HCT116 (cell line): ENCODE measurements at regions not wholly inside any gene's neighbourhood (a gene's known extent, or its start where the extent isn't known, plus 50 kb on each side); places are given as distances from the start of the nearest gene placed in this dataset.

ENCODE experiments used
- ATAC-seq: fragments of 200-7000 bp; cut with Tn5 transposase; 2 replicates; pipeline ENCODE4 v1.9.1; 2020; ENCODE audit warnings: mild to moderate bottlenecking, moderate library complexity
- BruUV-seq: library from RNA; stranded (reverse); fragments of 400-500 nt; replicated peaks from 2 replicates; lab custom pipeline; 2021; lab: Mats Ljungman, UMichigan
- CTCF ChIA-PET: fragments of 300-600 bp; sonication (Branson Sonifier 250); formaldehyde crosslinking; loops from one replicate; lab custom pipeline; 2021; ENCODE audit warnings: antibody characterized with exemption; lab: Charles Lee
- POLR2A ChIA-PET: fragments of 300-600, 350-600 bp; sonication (Branson Sonifier 250); formaldehyde crosslinking; loops from one replicate; lab custom pipeline; 2021; ENCODE audit warnings: antibody characterized with exemption; lab: Charles Lee
- RAD21 ChIA-PET, 2 experiments: fragments of 300-600 bp; sonication (Branson Sonifier 250); formaldehyde crosslinking; loops; one replicate each; lab custom pipeline; 2023; ENCODE audit warnings: low total read pairs in 2 of 2; ENCODE audit not compliant: uncharacterized antibody in 2 of 2, unreplicated experiment in 2 of 2, low non-redundant PET in 1 of 2; lab: Charles Lee
- DNase-seq: peaks from one replicate; pipeline ENCODE4 v3.0.0-alpha.2; 2010; ENCODE audit warnings: low read depth, low spot score
- H2AFZ ChIP-seq: fragments of 200-600 bp; shearing (Covaris generic), sonication (generic); 2 replicates; pipeline ENCODE4 v1.6.1; 2017; ENCODE audit warnings: low read depth, mixed run types, mixed read lengths, antibody characterized with exemption, low read length; ENCODE audit not compliant: poor library complexity, severe bottlenecking
- H3K27ac ChIP-seq: 2 replicates; pipeline ENCODE4 v1.5.1; 2012; ENCODE audit warnings: low read depth, low read length
- H3K27me3 ChIP-seq: fragments of 200-600 bp; sonication (generic); 2 replicates; pipeline ENCODE4 v1.6.1; 2016; ENCODE audit warnings: mixed run types, low read length, mixed read lengths; ENCODE audit not compliant: insufficient read depth
- H3K36me3 ChIP-seq, 2 experiments: fragments of 200-500 bp in 1 of 2; fragments of 200-600 bp in 1 of 2; sonication (Bioruptor generic) in 1 of 2; sonication (generic) in 1 of 2; 2 replicates each; pipeline versions ENCODE4 v1.5.1 to v1.6.1; 2014 to 2016; ENCODE audit warnings: low read length in 2 of 2, inconsistent platforms in 1 of 2, mixed read lengths in 1 of 2, mixed run types in 1 of 2; ENCODE audit not compliant: insufficient read depth in 2 of 2, control insufficient read depth in 1 of 2
- H3K4me1 ChIP-seq, 2 experiments: fragments of 200-600 bp in 1 of 2; sonication (generic) in 1 of 2; 2 replicates each; pipeline versions ENCODE4 v1.5.1 to v1.6.1; 2012 to 2017; ENCODE audit warnings: low read length in 2 of 2, inconsistent platforms in 1 of 2, mild to moderate bottlenecking in 1 of 2, mixed read lengths in 1 of 2, mixed run types in 1 of 2, moderate library complexity in 1 of 2; ENCODE audit not compliant: insufficient read depth in 2 of 2, control insufficient read depth in 1 of 2
- H3K4me2 ChIP-seq: fragments of 200-600 bp; sonication (generic); 2 replicates; pipeline ENCODE4 v1.6.1; 2017; ENCODE audit warnings: mixed run types, low read length, mixed read lengths
- H3K4me3 ChIP-seq, 2 experiments: fragments of 200-600 bp in 1 of 2; sonication (generic) in 1 of 2; replicated peaks in 1 of 2; 2 replicates each; pipeline ENCODE4 v1.5.1; 2011 to 2016; ENCODE audit warnings: low read length in 2 of 2, control low read depth in 1 of 2, low read depth in 1 of 2, mild to moderate bottlenecking in 1 of 2, mixed read lengths in 1 of 2, mixed run types in 1 of 2
- H3K79me2 ChIP-seq: fragments of 200-600 bp; sonication (generic); 2 replicates; pipeline ENCODE4 v1.6.1; 2017; ENCODE audit warnings: mild to moderate bottlenecking, mixed run types, low read length, moderate library complexity, mixed read lengths; ENCODE audit not compliant: insufficient read depth
- H3K9ac ChIP-seq: fragments of 200-600 bp; sonication (generic); 2 replicates; pipeline ENCODE4 v1.6.1; 2016; ENCODE audit warnings: low read length, mixed read lengths
- H3K9me2 ChIP-seq: fragments of 200-600 bp; sonication (generic), shearing (Covaris generic); 2 replicates; pipeline ENCODE4 v1.6.1; 2017; ENCODE audit warnings: mixed run types, mild to moderate bottlenecking, moderate library complexity; ENCODE audit not compliant: insufficient read depth
- H3K9me3 ChIP-seq, 2 experiments: fragments of 200-500 bp in 1 of 2; fragments of 200-600 bp in 1 of 2; sonication (Bioruptor generic) in 1 of 2; sonication (generic) in 1 of 2; 2 replicates each; pipeline ENCODE4 v1.6.1; 2014 to 2017; ENCODE audit warnings: low read length in 2 of 2, mixed read lengths in 2 of 2, inconsistent platforms in 1 of 2, low read depth in 1 of 2, mild to moderate bottlenecking in 1 of 2, mixed run types in 1 of 2, moderate library complexity in 1 of 2; ENCODE audit not compliant: control insufficient read depth in 1 of 2, insufficient read depth in 1 of 2
- H4K20me1 ChIP-seq: fragments of 200-600 bp; sonication (generic), shearing (Covaris generic); 2 replicates; pipeline ENCODE4 v1.6.1; 2017; ENCODE audit warnings: mixed run types, mild to moderate bottlenecking, moderate library complexity; ENCODE audit not compliant: insufficient read depth
- EZH2 ChIP-seq: fragments of 200-600 bp; sonication (generic); IDR thresholded peaks from 2 replicates; pipeline ENCODE4 v1.6.1; 2017; ENCODE audit warnings: antibody characterized with exemption, mixed run types
- EZH2phosphoT487 ChIP-seq: fragments of 200-600 bp; IDR thresholded peaks from 2 replicates; pipeline ENCODE4 v1.6.1; 2018; ENCODE audit warnings: antibody characterized with exemption, borderline replicate concordance
- RAD21 ChIP-seq: IDR thresholded peaks from 2 replicates; pipeline ENCODE4 v1.6.1; 2012; ENCODE audit warnings: low read depth, mild to moderate bottlenecking
- YY1 ChIP-seq: IDR thresholded peaks from 2 replicates; pipeline ENCODE4 v1.6.1; 2011; ENCODE audit warnings: low read length, low read depth, moderate library complexity, mild to moderate bottlenecking; ENCODE audit not compliant: insufficient replicate concordance; ENCODE audit errors: extremely low read depth
- ZFX ChIP-seq: fragments of 450-650 bp; IDR thresholded peaks from 2 replicates; pipeline ENCODE4 v1.6.1; 2017
- intact Hi-C: fragments of 100-400 bp; cut with micrococcal nuclease; formaldehyde crosslinking; loops from 2 replicates; pipeline ENCODE4 v1.10.0; 2022
- TF ChIP-seq, protein P1 (sequence below), 3 experiments: fragments of 200-600 bp in 1 of 3; sonication (generic) in 1 of 3; IDR thresholded peaks in 2 of 3; conservative IDR thresholded peaks in 1 of 3; 2 replicates each; pipeline ENCODE4 v1.5.1; 2012 to 2017; ENCODE audit warnings: low read depth in 2 of 3, low read length in 2 of 3, antibody characterized with exemption in 1 of 3, borderline replicate concordance in 1 of 3, control low read depth in 1 of 3, mild to moderate bottlenecking in 1 of 3, mixed read lengths in 1 of 3, mixed run types in 1 of 3, moderate library complexity in 1 of 3; ENCODE audit not compliant: insufficient read depth in 1 of 3
- TF ChIP-seq, protein P2 (sequence below): IDR thresholded peaks from 2 replicates; pipeline ENCODE4 v1.6.1; 2011; ENCODE audit warnings: mild to moderate bottlenecking, low read length, moderate library complexity; ENCODE audit not compliant: insufficient replicate concordance; ENCODE audit errors: extremely low read depth

DNA sequence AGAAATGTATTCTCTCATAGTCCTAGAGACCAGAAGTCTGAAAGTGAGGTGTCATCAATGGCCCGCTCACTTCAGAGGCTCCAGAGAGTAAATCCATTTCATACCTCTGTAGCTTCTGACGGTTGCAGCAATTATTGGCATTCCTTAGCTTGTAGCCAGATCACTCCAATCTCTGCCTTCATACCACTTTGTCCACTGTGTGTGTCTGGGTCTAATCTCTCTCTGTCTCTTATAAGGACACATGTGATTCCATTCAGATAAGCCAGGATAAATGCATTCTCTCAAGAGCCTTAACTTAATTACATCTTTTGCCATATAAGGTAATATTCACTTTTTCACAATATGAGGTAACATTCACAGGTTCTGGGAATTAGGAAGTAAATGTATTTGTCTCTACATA is 365.7 kb downstream of the GXYLT1 start:
- no peak overlapping the region for H3K27ac ChIP-seq
- ChIA-PET CTCF (no interaction called here), RAD21 (no interaction called here), POLR2A (no interaction called here)
- no peaks in the 10 kb centered on the region for H3K79me2 ChIP-seq
- ATAC-seq = no peak
- no peaks in the 10 kb centered on the region for H3K4me1 ChIP-seq
- H3K27me3 ChIP-seq = no peaks in the 10 kb centered on the region
- H4K20me1 ChIP-seq = no peaks in the 10 kb centered on the region
- H3K9me2 ChIP-seq = no peaks in the 10 kb centered on the region
- no peaks in the 10 kb centered on the region for H3K9me3 ChIP-seq
- DNase-seq = no peak
- intact Hi-C loops = no loop called here
- no peak overlapping the region for H3K9ac ChIP-seq
- no peak overlapping the region for H2AFZ ChIP-seq
- no peak overlapping the region for H3K4me3 ChIP-seq
- H3K4me2 ChIP-seq = no peak overlapping the region
- H3K36me3 ChIP-seq = no peaks in the 10 kb centered on the region
- TF ChIP-seq EZH2phosphoT487 (no peak), EZH2 (no peak)
- no TSS peak for BruUV-seq

DNA sequence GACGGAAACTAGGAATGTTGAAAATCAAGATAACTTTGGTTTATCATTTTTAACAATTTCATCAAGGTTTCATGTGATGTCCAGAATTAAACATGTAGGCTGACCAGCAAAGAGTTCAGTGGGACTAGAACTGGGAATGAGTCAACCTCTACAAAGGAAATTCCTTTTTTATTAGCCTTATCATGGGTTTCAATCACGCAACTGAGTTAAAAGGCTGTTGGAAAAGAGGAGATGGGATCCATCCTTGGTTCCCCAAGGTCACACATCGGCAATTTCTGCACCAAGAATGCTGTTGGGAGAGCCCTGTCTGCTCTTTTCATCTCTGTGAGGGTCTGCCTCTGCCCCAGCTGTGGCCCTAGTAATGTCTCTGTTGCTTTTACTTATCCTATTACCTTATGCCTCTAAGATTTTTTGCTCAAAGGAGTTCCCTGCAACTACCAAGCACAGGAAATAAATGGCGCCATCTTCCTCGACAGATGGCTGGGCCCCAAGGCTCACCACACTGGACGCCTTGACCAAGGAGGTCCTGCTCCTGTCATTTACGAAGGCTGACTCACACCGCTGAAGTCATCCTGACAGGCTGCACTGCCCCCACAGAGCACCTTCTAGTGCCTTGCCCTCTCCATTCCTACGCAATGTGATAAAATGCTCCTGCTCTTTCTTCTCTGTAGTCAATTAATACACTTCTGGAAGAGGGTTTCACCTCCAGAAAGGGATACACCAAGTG is 367.4 kb downstream of the GXYLT1 start:
- Histone ChIP-seq H3K4me3 (no peak overlapping the region), H3K4me1 (no peaks in the 10 kb centered on the region), H3K4me2 (no peak overlapping the region), H3K27me3 (no peaks in the 10 kb centered on the region), H3K9me3 (no peaks in the 10 kb centered on the region), H2AFZ (no peak overlapping the region), H3K9me2 (no peaks in the 10 kb centered on the region), H4K20me1 (no peaks in the 10 kb centered on the region), H3K9ac (no peak overlapping the region), H3K36me3 (no peaks in the 10 kb centered on the region), H3K79me2 (no peaks in the 10 kb centered on the region), H3K27ac (no peak overlapping the region)
- intact Hi-C loops = no loop called here
- ChIA-PET CTCF (no interaction called here), POLR2A (no interaction called here), RAD21 (no interaction called here)
- TF ChIP-seq YY1 (no peak), ZFX (no peak), RAD21 (no peak)
- TF ChIP-seq, protein P1, sequence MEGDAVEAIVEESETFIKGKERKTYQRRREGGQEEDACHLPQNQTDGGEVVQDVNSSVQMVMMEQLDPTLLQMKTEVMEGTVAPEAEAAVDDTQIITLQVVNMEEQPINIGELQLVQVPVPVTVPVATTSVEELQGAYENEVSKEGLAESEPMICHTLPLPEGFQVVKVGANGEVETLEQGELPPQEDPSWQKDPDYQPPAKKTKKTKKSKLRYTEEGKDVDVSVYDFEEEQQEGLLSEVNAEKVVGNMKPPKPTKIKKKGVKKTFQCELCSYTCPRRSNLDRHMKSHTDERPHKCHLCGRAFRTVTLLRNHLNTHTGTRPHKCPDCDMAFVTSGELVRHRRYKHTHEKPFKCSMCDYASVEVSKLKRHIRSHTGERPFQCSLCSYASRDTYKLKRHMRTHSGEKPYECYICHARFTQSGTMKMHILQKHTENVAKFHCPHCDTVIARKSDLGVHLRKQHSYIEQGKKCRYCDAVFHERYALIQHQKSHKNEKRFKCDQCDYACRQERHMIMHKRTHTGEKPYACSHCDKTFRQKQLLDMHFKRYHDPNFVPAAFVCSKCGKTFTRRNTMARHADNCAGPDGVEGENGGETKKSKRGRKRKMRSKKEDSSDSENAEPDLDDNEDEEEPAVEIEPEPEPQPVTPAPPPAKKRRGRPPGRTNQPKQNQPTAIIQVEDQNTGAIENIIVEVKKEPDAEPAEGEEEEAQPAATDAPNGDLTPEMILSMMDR (IDR thresholded peaks at IDR 0.05 in 2 of 3, conservative IDR thresholded peaks at IDR 0.05 in 1 of 3; ENCODE audit: borderline replicate concordance in 1 of 3, insufficient read depth in 1 of 3, low read depth in 2 of 3, low read length in 2 of 3) = no peak
- TF ChIP-seq, protein P2, sequence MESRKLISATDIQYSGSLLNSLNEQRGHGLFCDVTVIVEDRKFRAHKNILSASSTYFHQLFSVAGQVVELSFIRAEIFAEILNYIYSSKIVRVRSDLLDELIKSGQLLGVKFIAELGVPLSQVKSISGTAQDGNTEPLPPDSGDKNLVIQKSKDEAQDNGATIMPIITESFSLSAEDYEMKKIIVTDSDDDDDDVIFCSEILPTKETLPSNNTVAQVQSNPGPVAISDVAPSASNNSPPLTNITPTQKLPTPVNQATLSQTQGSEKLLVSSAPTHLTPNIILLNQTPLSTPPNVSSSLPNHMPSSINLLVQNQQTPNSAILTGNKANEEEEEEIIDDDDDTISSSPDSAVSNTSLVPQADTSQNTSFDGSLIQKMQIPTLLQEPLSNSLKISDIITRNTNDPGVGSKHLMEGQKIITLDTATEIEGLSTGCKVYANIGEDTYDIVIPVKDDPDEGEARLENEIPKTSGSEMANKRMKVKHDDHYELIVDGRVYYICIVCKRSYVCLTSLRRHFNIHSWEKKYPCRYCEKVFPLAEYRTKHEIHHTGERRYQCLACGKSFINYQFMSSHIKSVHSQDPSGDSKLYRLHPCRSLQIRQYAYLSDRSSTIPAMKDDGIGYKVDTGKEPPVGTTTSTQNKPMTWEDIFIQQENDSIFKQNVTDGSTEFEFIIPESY = no peak
- no peak for DNase-seq
- no peak for ATAC-seq
- no TSS peak for BruUV-seq
